ENCODE measurements at regions not wholly inside any gene's neighbourhood (a gene's known extent, or its start where the extent isn't known, plus 50 kb on each side); places are given as distances from the start of the nearest gene placed in this dataset.

- TF ChIP-seq CTCF (IDR thresholded peaks at IDR 0.05 in 8 of 11, conservative IDR thresholded peaks at IDR 0.05 in 3 of 11) (no peak), POLR2A (IDR thresholded peaks at IDR 0.05) (no peak)
Measured at GRCh38 chr3:56899851-56900250, 98.1 kb upstream of the ARHGEF3 start.

All from spleen (tissue), 7 donors.